Endodermal cell (in vitro differentiated cells): ENCODE measurements at regions not wholly inside any gene's neighbourhood (a gene's known extent, or its start where the extent isn't known, plus 50 kb on each side); places are given as distances from the start of the nearest gene placed in this dataset.

Experiments used
- DNase-seq: peaks from one replicate; pipeline ENCODE4 v3.0.0-alpha.2; 2017
- H3K27ac ChIP-seq: 2 replicates; pipeline ENCODE4 v1.5.1; 2013; ENCODE audit warnings: mild to moderate bottlenecking, low read depth, low read length, moderate library complexity
- H3K27me3 ChIP-seq: 2 replicates; pipeline ENCODE4 v1.6.1; 2013; ENCODE audit warnings: mild to moderate bottlenecking, low read length, moderate library complexity; ENCODE audit not compliant: insufficient read depth, control insufficient read depth, poor library complexity, severe bottlenecking
- H3K36me3 ChIP-seq: 2 replicates; pipeline ENCODE4 v1.7.0; 2013; ENCODE audit warnings: mild to moderate bottlenecking, low read length, moderate library complexity; ENCODE audit not compliant: control insufficient read depth, insufficient read depth
- H3K4me1 ChIP-seq: one replicate; pipeline ENCODE4 v1.7.0; 2013; ENCODE audit warnings: low read length; ENCODE audit not compliant: control insufficient read depth, insufficient read depth
- H3K4me3 ChIP-seq: 2 replicates; pipeline ENCODE4 v1.5.1; 2013; ENCODE audit warnings: mild to moderate bottlenecking, low read length, moderate library complexity
- H3K9ac ChIP-seq: 2 replicates; pipeline ENCODE4 v1.6.1; 2013; ENCODE audit warnings: mild to moderate bottlenecking, low read length, moderate library complexity; ENCODE audit not compliant: poor library complexity, severe bottlenecking; ENCODE audit errors: extremely low read depth
- H3K9me3 ChIP-seq: 2 replicates; pipeline ENCODE4 v1.6.1; 2013; ENCODE audit warnings: mild to moderate bottlenecking, low read length, moderate library complexity; ENCODE audit not compliant: control insufficient read depth
- H3K27ac Mint-ChIP-seq: 2 replicates; pipeline ENCODE4 v1.8.0; 2020; ENCODE audit warnings: mixed read lengths
- H3K27me3 Mint-ChIP-seq: 2 replicates; pipeline ENCODE4 v1.8.0; 2021; ENCODE audit warnings: mild to moderate bottlenecking, mixed read lengths; ENCODE audit not compliant: insufficient read depth
- H3K36me3 Mint-ChIP-seq: 2 replicates; pipeline ENCODE4 v1.8.0; 2020; ENCODE audit warnings: low read depth, mixed read lengths
- H3K4me1 Mint-ChIP-seq: 2 replicates; pipeline ENCODE4 v1.8.0; 2020; ENCODE audit warnings: mixed read lengths
- H3K4me3 Mint-ChIP-seq: 2 replicates; pipeline ENCODE4 v1.8.0; 2020; ENCODE audit warnings: mild to moderate bottlenecking, moderate library complexity, mixed read lengths
- H3K9me3 Mint-ChIP-seq: 2 replicates; pipeline ENCODE4 v1.8.0; 2020; ENCODE audit warnings: mild to moderate bottlenecking, mixed read lengths
- CTCF ChIP-seq: fragments of 200-600 bp; sonication (generic); conservative IDR thresholded peaks from 2 replicates; pipeline ENCODE4 v1.5.0; 2021; ENCODE audit warnings: antibody characterized with exemption, mild to moderate bottlenecking
- WGBS, 2 experiments: methylation state at CpG; one replicate each; pipeline versions ENCODE4 v1.1.5 to v1.1.7; 2013; ENCODE audit warnings: missing lambda C conversion rate in 2 of 2, mixed read lengths in 1 of 2; ENCODE audit not compliant: insufficient coverage in 1 of 2, insufficient read length in 1 of 2; 5-methylcytosine and 5-hydroxymethylcytosine counted together

GRCh38 chr12:43107026-43107775 is 444.8 kb downstream of the ADAMTS20 start:
- no peaks in the 10 kb centered on the region for H3K27me3 Mint-ChIP-seq
- no peak overlapping the region for H3K27ac ChIP-seq
- H3K4me3 ChIP-seq = no peak overlapping the region
- H3K9me3 ChIP-seq = no peaks in the 10 kb centered on the region
- DNase-seq = no peak
- H3K4me1 ChIP-seq = peaks cover 9% of the 10 kb centered on the region
- H3K27me3 ChIP-seq = no peaks in the 10 kb centered on the region
- no peaks in the 10 kb centered on the region for H3K36me3 ChIP-seq
- no peaks in the 10 kb centered on the region for H3K36me3 Mint-ChIP-seq
- no peak overlapping the region for H3K9ac ChIP-seq
- no peak overlapping the region for H3K27ac Mint-ChIP-seq
- no peaks in the 10 kb centered on the region for H3K9me3 Mint-ChIP-seq
- TF ChIP-seq CTCF = no peak
- WGBS, 2 experiments = 80 to 90% methylated on average over 1 to 2 of the region's 2 CpGs
- peaks cover 16% of the 10 kb centered on the region for H3K4me1 Mint-ChIP-seq
- no peak overlapping the region for H3K4me3 Mint-ChIP-seq

- peaks cover 10% of the 10 kb centered on the region for H3K4me1 Mint-ChIP-seq
- no peaks in the 10 kb centered on the region for H3K9me3 ChIP-seq
Measured at GRCh38 chr12:43106355-43106754, 445.6 kb downstream of the ADAMTS20 start.

GRCh38 chr12:43105426-43105981 is 446.5 kb downstream of the ADAMTS20 start:
- Mint-ChIP-seq H3K36me3 (no peaks in the 10 kb centered on the region), H3K4me1 (peaks cover 10% of the 10 kb centered on the region), H3K4me3 (no peak overlapping the region), H3K27me3 (no peaks in the 10 kb centered on the region), H3K9me3 (no peaks in the 10 kb centered on the region), H3K27ac (no peak overlapping the region)
- DNase-seq = no peak
- Histone ChIP-seq H3K4me1 (peaks cover 9% of the 10 kb centered on the region), H3K9me3 (no peaks in the 10 kb centered on the region), H3K36me3 (no peaks in the 10 kb centered on the region), H3K27ac (no peak overlapping the region), H3K9ac (no peak overlapping the region), H3K27me3 (no peaks in the 10 kb centered on the region), H3K4me3 (no peak overlapping the region)
- no peak for TF ChIP-seq CTCF
- WGBS, 2 experiments = 62% methylated on average over 6 of the region's 6 CpGs; no CpG with 5 or more reads in 1 of the 2 experiments

More at GRCh38 chr12:43106355-43106754, 445.6 kb downstream of the ADAMTS20 start:
- H3K9ac ChIP-seq = no peak overlapping the region
- H3K4me3 ChIP-seq = no peak overlapping the region
- no peaks in the 10 kb centered on the region for H3K27me3 ChIP-seq
- H3K36me3 ChIP-seq = no peaks in the 10 kb centered on the region
- H3K4me3 Mint-ChIP-seq = no peak overlapping the region
- TF ChIP-seq CTCF = no peak
- DNase-seq = no peak
- no peaks in the 10 kb centered on the region for H3K27me3 Mint-ChIP-seq
- peaks cover 9% of the 10 kb centered on the region for H3K4me1 ChIP-seq
- WGBS, 2 experiments = 0 to 58% methylated on average over 1 to 3 of the region's 3 CpGs
- no peak overlapping the region for H3K27ac Mint-ChIP-seq
- no peaks in the 10 kb centered on the region for H3K36me3 Mint-ChIP-seq
- H3K9me3 Mint-ChIP-seq = no peaks in the 10 kb centered on the region
- no peak overlapping the region for H3K27ac ChIP-seq
